Psoas muscle (tissue), 7 donors: ENCODE measurements at regions not wholly inside any gene's neighbourhood (a gene's known extent, or its start where the extent isn't known, plus 50 kb on each side); places are given as distances from the start of the nearest gene placed in this dataset.
A peak's percentile ranks its signal among the peaks of the same experiment; 100 is the strongest.

ENCODE experiments used
- ATAC-seq, 4 donors: fragments of 200-7000 bp; cut with Tn5 transposase; one replicate each; pipeline ENCODE4 v1.9.1; 2020; ENCODE audit warnings: moderate library complexity in 3 of 4, mild to moderate bottlenecking in 2 of 4
- DNase-seq, 2 donors: peaks; one replicate each; pipeline ENCODE4 v3.0.0-alpha.2; 2020
- H3K27ac ChIP-seq: fragments of 200-600 bp; one replicate; pipeline ENCODE4 v1.8.0; 2022
- H3K27me3 ChIP-seq, 3 donors: fragments of 200-600 bp in 1 of 3; one replicate each; pipeline versions ENCODE4 v1.6.1 to v1.8.0; 2013 to 2022; ENCODE audit warnings: low read length in 2 of 3, mild to moderate bottlenecking in 2 of 3, moderate library complexity in 1 of 3; ENCODE audit not compliant: insufficient read depth in 3 of 3
- H3K36me3 ChIP-seq, 2 donors: fragments of 200-600 bp in 1 of 2; one replicate each; pipeline versions ENCODE4 v1.6.1 to v1.8.0; 2013 to 2022; ENCODE audit warnings: low read depth in 1 of 2, mild to moderate bottlenecking in 1 of 2, moderate library complexity in 1 of 2; ENCODE audit not compliant: insufficient read depth in 1 of 2
- H3K4me1 ChIP-seq: fragments of 200-600 bp; one replicate; pipeline ENCODE4 v1.8.0; 2022
- H3K4me3 ChIP-seq: fragments of 200-600 bp; one replicate; pipeline ENCODE4 v1.8.0; 2022; ENCODE audit warnings: mild to moderate bottlenecking
- H3K9me3 ChIP-seq: fragments of 200-600 bp; one replicate; pipeline ENCODE4 v1.8.0; 2022
- WGBS, 3 donors: extraction: QIAGEN DNeasy Blood & Tissue Kit; methylation state at CpG; one replicate each; pipeline versions ENCODE4 v1.1.6 to v1.1.7; 2013; 5-methylcytosine and 5-hydroxymethylcytosine counted together
- intact Hi-C, 2 donors: fragments of 100-400 bp; cut with DNase I; formaldehyde crosslinking; loops; one replicate each; pipeline versions ENCODE4 v1.11.0 to v1.14.2; 2022
- TF ChIP-seq, protein P1 (sequence below): fragments of 200-600 bp; IDR thresholded peaks from one replicate; pipeline ENCODE4 v1.8.0; 2022; ENCODE audit warnings: antibody characterized with exemption
- donor health status: healthy with polysubstance abuse.
- donor health status: DM: no; HTN: no; CAD: no; lungs with moderate emphysema.
- donor health status: Bipolar disorder and iron deficiency.
- donor health status: healthy.
- donor health status: DM: yes; HTN: yes; CAD: no.
- donor health status: DM: no; HTN: no; CAD: no.
- donor health status: DM: yes; HTN: yes; CAD: no.

DNA sequence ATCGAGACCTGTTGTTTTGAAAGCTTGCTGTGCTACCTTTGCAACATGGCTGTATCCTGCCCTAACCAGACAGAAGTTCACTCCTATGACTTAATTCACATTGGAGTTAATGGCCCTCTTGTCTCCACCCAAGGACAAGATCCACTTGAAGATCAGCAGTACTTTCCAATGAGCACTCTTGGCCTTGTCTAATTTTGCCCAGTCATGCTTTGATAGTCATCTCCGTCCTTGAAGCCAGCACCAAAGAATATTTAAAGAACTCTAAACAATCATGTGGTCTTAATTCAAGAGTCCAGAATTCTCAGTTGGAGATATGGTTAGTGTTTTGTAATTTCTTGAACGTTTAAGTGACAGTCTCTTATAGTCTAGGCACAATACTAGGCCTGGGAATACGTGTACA is 775.6 kb upstream of the EEF2KMT start:
- TF ChIP-seq, protein P1, sequence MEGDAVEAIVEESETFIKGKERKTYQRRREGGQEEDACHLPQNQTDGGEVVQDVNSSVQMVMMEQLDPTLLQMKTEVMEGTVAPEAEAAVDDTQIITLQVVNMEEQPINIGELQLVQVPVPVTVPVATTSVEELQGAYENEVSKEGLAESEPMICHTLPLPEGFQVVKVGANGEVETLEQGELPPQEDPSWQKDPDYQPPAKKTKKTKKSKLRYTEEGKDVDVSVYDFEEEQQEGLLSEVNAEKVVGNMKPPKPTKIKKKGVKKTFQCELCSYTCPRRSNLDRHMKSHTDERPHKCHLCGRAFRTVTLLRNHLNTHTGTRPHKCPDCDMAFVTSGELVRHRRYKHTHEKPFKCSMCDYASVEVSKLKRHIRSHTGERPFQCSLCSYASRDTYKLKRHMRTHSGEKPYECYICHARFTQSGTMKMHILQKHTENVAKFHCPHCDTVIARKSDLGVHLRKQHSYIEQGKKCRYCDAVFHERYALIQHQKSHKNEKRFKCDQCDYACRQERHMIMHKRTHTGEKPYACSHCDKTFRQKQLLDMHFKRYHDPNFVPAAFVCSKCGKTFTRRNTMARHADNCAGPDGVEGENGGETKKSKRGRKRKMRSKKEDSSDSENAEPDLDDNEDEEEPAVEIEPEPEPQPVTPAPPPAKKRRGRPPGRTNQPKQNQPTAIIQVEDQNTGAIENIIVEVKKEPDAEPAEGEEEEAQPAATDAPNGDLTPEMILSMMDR = no peak
- H3K27ac ChIP-seq = no peak overlapping the region
- 52 to 67% (median 59%) methylated on average over 4 of the region's 4 CpGs for WGBS, 3 donors
- no peak for DNase-seq
- no peaks in the 10 kb centered on the region for H3K9me3 ChIP-seq
- H3K4me3 ChIP-seq = no peak overlapping the region
- no peak for ATAC-seq
- intact Hi-C loops = no loop called here
- no peaks in the 10 kb centered on the region for H3K4me1 ChIP-seq
- H3K27me3 ChIP-seq = no peaks in the 10 kb centered on the region
- no peaks in the 10 kb centered on the region for H3K36me3 ChIP-seq

DNA sequence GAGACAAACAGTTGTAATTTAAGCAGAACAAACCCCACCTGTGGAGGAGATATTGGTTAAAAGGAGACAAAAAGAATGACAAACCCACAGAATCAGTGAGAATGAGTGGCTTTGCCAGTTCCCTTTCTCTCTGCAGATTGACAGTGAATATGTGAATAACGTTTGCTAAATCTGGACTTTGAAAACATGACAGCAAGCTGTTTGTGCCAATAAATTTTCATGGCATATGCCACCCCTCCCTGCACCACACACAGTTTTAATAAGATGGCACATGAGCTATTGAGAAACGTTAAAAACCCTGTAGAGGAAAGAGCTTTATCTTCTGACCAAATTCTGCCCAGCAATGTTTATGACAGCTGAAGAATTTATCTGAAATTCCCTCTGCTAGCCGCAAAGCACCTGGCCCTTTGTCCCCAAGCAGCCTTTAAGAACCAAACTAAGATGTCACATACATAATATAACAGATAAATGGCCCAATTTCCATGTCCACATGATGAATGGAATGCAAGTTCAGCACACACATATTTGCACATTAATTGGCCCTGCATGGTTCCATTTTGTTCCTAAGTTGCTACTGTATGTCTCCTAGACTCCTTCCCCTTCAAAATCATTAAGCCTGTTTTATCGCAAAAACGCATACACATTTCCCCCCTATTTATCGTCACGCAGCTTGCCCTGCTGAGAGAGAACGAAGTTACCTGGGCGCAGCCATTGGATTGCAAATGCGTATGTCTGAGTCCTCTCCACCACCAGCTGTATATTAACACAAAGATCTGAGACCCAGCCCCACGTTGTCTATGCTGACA is 773.5 kb upstream of the EEF2KMT start:
- no peaks in the 10 kb centered on the region for H3K9me3 ChIP-seq
- H3K27me3 ChIP-seq = no peaks in the 10 kb centered on the region
- no peak overlapping the region for H3K27ac ChIP-seq
- no peak for ATAC-seq
- no peak for DNase-seq
- 27 to 28% (median 28%) methylated on average over 11 of the region's 11 CpGs for WGBS, 3 donors
- no peak overlapping the region for H3K4me3 ChIP-seq
- H3K36me3 ChIP-seq = no peaks in the 10 kb centered on the region
- H3K4me1 ChIP-seq = no peaks in the 10 kb centered on the region
- intact Hi-C loops = no loop called here
- TF ChIP-seq, protein P1 = no peak

DNA sequence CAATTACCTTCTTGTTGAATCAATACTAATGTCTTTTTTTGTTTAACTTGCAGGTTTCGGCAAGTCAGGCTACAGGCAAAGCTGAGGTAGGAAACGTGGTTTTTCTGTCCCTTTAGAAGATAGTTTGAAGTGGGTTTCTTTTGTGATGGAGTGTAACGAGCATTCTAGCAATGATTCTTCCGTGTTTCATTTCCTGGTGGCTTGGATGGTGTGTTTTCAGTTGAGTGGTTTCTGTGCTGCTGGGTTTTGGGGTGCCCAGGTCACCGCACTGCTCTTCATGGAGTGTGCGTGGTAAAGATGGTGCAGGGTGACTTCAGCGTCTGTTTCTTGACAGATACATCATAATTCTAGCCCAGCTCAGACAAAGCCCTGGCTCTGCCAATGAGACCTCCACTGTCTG is 769.7 kb upstream of the EEF2KMT start:
- Histone ChIP-seq H3K36me3 (no peaks in the 10 kb centered on the region), H3K4me3 (no peak overlapping the region), H3K27ac (no peak overlapping the region), H3K4me1 (no peaks in the 10 kb centered on the region), H3K9me3 (no peaks in the 10 kb centered on the region), H3K27me3 (no peaks in the 10 kb centered on the region)
- TF ChIP-seq, protein P1 = no peak
- intact Hi-C loops = no loop called here
- DNase-seq (no peak), ATAC-seq (no peak)
- WGBS, 3 donors = 80 to 88% (median 82%) methylated on average over 7 of the region's 7 CpGs

DNA sequence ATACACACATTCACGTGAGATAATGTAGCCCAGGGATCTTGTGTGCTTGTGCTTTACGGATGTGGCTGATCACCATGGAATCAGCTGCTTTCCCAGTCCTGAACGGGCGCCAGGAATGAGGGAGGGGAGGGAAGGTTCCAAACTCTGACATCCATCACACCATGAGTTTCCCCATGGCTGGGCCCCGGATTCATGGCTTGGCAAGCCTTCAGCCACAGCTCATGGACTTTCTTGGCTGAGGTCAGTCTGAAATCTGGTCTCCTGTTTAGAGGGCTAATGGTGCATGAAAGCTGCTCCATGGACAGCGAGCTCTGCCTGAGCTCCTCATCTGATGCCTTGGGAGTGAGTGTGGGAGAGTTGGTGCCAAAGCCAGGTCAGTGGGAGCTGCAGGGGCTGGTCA is 767.6 kb upstream of the EEF2KMT start:
- Histone ChIP-seq H3K4me1 (no peaks in the 10 kb centered on the region), H3K9me3 (no peaks in the 10 kb centered on the region), H3K36me3 (no peaks in the 10 kb centered on the region), H3K27ac (no peak overlapping the region), H3K4me3 (no peak overlapping the region), H3K27me3 (no peaks in the 10 kb centered on the region)
- WGBS, 3 donors = 14 to 24% (median 22%) methylated on average over 6 of the region's 6 CpGs
- TF ChIP-seq, protein P1 = no peak
- DNase-seq (peak; percentile 14 to 53), ATAC-seq (no peak)
- intact Hi-C loops = no loop called here
